ENCODE measurements at regions not wholly inside any gene's neighbourhood (a gene's known extent, or its start where the extent isn't known, plus 50 kb on each side); places are given as distances from the start of the nearest gene placed in this dataset.

DNA sequence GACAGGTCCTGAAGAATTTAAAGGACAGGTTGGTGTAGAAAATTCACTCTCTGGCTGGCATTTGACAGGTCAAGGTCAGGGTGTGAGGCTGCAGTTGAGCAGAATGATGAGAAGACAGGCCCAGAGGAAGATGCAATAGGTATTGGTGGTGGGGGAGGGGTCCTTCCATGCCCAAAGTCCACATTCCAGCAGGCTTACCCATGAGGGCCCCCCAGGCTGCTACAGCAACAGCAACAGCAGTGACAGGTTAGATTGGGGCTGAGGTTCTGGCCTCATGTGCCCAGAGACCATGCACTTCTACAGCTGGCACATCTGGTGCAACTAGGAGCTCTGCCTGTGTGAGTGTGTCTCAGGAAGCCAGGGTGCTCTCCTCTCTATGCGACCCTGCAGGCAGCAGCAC is 223.5 kb upstream of the GHITM start:
- TF ChIP-seq, protein P1, sequence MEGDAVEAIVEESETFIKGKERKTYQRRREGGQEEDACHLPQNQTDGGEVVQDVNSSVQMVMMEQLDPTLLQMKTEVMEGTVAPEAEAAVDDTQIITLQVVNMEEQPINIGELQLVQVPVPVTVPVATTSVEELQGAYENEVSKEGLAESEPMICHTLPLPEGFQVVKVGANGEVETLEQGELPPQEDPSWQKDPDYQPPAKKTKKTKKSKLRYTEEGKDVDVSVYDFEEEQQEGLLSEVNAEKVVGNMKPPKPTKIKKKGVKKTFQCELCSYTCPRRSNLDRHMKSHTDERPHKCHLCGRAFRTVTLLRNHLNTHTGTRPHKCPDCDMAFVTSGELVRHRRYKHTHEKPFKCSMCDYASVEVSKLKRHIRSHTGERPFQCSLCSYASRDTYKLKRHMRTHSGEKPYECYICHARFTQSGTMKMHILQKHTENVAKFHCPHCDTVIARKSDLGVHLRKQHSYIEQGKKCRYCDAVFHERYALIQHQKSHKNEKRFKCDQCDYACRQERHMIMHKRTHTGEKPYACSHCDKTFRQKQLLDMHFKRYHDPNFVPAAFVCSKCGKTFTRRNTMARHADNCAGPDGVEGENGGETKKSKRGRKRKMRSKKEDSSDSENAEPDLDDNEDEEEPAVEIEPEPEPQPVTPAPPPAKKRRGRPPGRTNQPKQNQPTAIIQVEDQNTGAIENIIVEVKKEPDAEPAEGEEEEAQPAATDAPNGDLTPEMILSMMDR (IDR thresholded peaks at IDR 0.05), result no peak
- no peak for TF ChIP-seq POLR2A (IDR thresholded peaks at IDR 0.05)

All from uterus (tissue), 2 donors.